WTC11 (cell line): ENCODE measurements at regions not wholly inside any gene's neighbourhood (a gene's known extent, or its start where the extent isn't known, plus 50 kb on each side); places are given as distances from the start of the nearest gene placed in this dataset.

Experiments used
- E2F1 ChIP-seq: sonication (generic); formaldehyde crosslinking; IDR thresholded peaks from 2 replicates; pipeline ENCODE4 v1.8.0; 2022; ENCODE audit warnings: mild to moderate bottlenecking, missing genetic modification reagents
- KAT7 ChIP-seq: sonication (generic); formaldehyde crosslinking; IDR thresholded peaks from 2 replicates; pipeline ENCODE4 v1.8.1; 2023; ENCODE audit warnings: missing genetic modification reagents, mild to moderate bottlenecking, borderline replicate concordance
- NFE2L1 ChIP-seq: sonication (generic); formaldehyde crosslinking; IDR thresholded peaks from 2 replicates; pipeline ENCODE4 v1.8.1; 2023; ENCODE audit warnings: missing genetic modification reagents
- NR2C2 ChIP-seq: sonication (generic); formaldehyde crosslinking; IDR thresholded peaks from 2 replicates; pipeline ENCODE4 v1.8.0; 2022; ENCODE audit warnings: mild to moderate bottlenecking, missing genetic modification reagents
- NR3C1 ChIP-seq: sonication (generic); formaldehyde crosslinking; conservative IDR thresholded peaks from 2 replicates; pipeline ENCODE4 v1.8.1; 2023; ENCODE audit warnings: low read depth, mild to moderate bottlenecking, missing genetic modification reagents
- TEAD1 ChIP-seq: sonication (generic); formaldehyde crosslinking; IDR thresholded peaks from 2 replicates; pipeline ENCODE4 v1.8.0; 2022; ENCODE audit warnings: mild to moderate bottlenecking, missing genetic modification reagents
- TF ChIP-seq, protein P1 (sequence below): fragments of 200-600 bp; IDR thresholded peaks from 2 replicates; pipeline ENCODE4 v1.8.0; 2022; ENCODE audit warnings: antibody characterized with exemption
- TF ChIP-seq, protein P2 (sequence below): sonication (generic); formaldehyde crosslinking; conservative IDR thresholded peaks from 2 replicates; pipeline ENCODE4 v1.8.1; 2023; ENCODE audit warnings: mild to moderate bottlenecking, low read depth, missing genetic modification reagents, moderate library complexity
- TF ChIP-seq, protein P3 (sequence below): sonication (generic); formaldehyde crosslinking; IDR thresholded peaks from 2 replicates; pipeline ENCODE4 v1.8.0; 2022; ENCODE audit warnings: missing genetic modification reagents
- TF ChIP-seq, protein P4 (sequence below): sonication (generic); formaldehyde crosslinking; IDR thresholded peaks from 2 replicates; pipeline ENCODE4 v1.8.1; 2023; ENCODE audit warnings: mild to moderate bottlenecking, missing genetic modification reagents, moderate library complexity
- TF ChIP-seq, protein P5 (sequence below): sonication (generic); formaldehyde crosslinking; IDR thresholded peaks from 2 replicates; pipeline ENCODE4 v1.8.0; 2023; ENCODE audit warnings: mild to moderate bottlenecking, missing genetic modification reagents

DNA sequence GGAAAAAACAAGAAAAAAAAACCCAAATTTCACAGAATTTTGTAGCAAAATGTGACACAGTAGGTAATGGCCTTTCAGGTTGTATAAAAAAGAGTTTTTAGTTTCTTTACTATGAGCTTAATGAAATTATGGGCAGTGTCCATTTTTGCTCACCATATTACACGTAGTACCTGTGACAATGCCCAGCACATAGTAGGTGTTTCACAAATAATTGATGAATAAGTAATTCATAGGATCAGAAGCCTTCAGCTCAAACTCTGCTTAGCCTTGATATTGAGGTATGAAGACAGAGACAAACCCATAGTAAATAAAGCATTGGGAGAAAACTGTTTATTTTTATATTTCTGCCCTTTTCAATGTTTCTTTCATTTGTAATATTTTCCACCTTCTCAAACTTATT is 97.2 kb downstream of the LHX9 start:
- TF ChIP-seq NR3C1 (CRISPR knock-in tag): no peak
- TF ChIP-seq, protein P1, sequence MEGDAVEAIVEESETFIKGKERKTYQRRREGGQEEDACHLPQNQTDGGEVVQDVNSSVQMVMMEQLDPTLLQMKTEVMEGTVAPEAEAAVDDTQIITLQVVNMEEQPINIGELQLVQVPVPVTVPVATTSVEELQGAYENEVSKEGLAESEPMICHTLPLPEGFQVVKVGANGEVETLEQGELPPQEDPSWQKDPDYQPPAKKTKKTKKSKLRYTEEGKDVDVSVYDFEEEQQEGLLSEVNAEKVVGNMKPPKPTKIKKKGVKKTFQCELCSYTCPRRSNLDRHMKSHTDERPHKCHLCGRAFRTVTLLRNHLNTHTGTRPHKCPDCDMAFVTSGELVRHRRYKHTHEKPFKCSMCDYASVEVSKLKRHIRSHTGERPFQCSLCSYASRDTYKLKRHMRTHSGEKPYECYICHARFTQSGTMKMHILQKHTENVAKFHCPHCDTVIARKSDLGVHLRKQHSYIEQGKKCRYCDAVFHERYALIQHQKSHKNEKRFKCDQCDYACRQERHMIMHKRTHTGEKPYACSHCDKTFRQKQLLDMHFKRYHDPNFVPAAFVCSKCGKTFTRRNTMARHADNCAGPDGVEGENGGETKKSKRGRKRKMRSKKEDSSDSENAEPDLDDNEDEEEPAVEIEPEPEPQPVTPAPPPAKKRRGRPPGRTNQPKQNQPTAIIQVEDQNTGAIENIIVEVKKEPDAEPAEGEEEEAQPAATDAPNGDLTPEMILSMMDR: no peak
- no peak for TF ChIP-seq NFE2L1 (CRISPR knock-in tag)
- no peak for TF ChIP-seq TEAD1 (CRISPR knock-in tag)
- TF ChIP-seq, protein P2, sequence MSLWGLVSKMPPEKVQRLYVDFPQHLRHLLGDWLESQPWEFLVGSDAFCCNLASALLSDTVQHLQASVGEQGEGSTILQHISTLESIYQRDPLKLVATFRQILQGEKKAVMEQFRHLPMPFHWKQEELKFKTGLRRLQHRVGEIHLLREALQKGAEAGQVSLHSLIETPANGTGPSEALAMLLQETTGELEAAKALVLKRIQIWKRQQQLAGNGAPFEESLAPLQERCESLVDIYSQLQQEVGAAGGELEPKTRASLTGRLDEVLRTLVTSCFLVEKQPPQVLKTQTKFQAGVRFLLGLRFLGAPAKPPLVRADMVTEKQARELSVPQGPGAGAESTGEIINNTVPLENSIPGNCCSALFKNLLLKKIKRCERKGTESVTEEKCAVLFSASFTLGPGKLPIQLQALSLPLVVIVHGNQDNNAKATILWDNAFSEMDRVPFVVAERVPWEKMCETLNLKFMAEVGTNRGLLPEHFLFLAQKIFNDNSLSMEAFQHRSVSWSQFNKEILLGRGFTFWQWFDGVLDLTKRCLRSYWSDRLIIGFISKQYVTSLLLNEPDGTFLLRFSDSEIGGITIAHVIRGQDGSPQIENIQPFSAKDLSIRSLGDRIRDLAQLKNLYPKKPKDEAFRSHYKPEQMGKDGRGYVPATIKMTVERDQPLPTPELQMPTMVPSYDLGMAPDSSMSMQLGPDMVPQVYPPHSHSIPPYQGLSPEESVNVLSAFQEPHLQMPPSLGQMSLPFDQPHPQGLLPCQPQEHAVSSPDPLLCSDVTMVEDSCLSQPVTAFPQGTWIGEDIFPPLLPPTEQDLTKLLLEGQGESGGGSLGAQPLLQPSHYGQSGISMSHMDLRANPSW (CRISPR knock-in tag): no peak
- TF ChIP-seq, protein P3, sequence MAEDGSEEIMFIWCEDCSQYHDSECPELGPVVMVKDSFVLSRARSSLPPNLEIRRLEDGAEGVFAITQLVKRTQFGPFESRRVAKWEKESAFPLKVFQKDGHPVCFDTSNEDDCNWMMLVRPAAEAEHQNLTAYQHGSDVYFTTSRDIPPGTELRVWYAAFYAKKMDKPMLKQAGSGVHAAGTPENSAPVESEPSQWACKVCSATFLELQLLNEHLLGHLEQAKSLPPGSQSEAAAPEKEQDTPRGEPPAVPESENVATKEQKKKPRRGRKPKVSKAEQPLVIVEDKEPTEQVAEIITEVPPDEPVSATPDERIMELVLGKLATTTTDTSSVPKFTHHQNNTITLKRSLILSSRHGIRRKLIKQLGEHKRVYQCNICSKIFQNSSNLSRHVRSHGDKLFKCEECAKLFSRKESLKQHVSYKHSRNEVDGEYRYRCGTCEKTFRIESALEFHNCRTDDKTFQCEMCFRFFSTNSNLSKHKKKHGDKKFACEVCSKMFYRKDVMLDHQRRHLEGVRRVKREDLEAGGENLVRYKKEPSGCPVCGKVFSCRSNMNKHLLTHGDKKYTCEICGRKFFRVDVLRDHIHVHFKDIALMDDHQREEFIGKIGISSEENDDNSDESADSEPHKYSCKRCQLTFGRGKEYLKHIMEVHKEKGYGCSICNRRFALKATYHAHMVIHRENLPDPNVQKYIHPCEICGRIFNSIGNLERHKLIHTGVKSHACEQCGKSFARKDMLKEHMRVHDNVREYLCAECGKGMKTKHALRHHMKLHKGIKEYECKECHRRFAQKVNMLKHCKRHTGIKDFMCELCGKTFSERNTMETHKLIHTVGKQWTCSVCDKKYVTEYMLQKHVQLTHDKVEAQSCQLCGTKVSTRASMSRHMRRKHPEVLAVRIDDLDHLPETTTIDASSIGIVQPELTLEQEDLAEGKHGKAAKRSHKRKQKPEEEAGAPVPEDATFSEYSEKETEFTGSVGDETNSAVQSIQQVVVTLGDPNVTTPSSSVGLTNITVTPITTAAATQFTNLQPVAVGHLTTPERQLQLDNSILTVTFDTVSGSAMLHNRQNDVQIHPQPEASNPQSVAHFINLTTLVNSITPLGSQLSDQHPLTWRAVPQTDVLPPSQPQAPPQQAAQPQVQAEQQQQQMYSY (CRISPR knock-in tag): no peak
- TF ChIP-seq NR2C2 (CRISPR knock-in tag): no peak
- TF ChIP-seq, protein P4, sequence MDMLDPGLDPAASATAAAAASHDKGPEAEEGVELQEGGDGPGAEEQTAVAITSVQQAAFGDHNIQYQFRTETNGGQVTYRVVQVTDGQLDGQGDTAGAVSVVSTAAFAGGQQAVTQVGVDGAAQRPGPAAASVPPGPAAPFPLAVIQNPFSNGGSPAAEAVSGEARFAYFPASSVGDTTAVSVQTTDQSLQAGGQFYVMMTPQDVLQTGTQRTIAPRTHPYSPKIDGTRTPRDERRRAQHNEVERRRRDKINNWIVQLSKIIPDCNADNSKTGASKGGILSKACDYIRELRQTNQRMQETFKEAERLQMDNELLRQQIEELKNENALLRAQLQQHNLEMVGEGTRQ: no peak
- TF ChIP-seq, protein P5, sequence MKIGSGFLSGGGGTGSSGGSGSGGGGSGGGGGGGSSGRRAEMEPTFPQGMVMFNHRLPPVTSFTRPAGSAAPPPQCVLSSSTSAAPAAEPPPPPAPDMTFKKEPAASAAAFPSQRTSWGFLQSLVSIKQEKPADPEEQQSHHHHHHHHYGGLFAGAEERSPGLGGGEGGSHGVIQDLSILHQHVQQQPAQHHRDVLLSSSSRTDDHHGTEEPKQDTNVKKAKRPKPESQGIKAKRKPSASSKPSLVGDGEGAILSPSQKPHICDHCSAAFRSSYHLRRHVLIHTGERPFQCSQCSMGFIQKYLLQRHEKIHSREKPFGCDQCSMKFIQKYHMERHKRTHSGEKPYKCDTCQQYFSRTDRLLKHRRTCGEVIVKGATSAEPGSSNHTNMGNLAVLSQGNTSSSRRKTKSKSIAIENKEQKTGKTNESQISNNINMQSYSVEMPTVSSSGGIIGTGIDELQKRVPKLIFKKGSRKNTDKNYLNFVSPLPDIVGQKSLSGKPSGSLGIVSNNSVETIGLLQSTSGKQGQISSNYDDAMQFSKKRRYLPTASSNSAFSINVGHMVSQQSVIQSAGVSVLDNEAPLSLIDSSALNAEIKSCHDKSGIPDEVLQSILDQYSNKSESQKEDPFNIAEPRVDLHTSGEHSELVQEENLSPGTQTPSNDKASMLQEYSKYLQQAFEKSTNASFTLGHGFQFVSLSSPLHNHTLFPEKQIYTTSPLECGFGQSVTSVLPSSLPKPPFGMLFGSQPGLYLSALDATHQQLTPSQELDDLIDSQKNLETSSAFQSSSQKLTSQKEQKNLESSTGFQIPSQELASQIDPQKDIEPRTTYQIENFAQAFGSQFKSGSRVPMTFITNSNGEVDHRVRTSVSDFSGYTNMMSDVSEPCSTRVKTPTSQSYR (CRISPR knock-in tag): no peak
- TF ChIP-seq E2F1 (CRISPR knock-in tag): no peak
- no peak for TF ChIP-seq KAT7 (CRISPR knock-in tag)
